ENCODE measurements at regions not wholly inside any gene's neighbourhood (a gene's known extent, or its start where the extent isn't known, plus 50 kb on each side); places are given as distances from the start of the nearest gene placed in this dataset.
"Not testable (repeated sequence)": the region's sequence is repeated elsewhere in the genome, so short reads cannot be mapped to it uniquely, and the experiment has no call there.

- no peak for DNase-seq
Measured at GRCh38 chr5:90051756-90052155, 357.8 kb downstream of the CETN3 start.

- DNase-seq, result no peak
Measured at GRCh38 chr5:90050103-90050502, 359.5 kb downstream of the CETN3 start.

DNA sequence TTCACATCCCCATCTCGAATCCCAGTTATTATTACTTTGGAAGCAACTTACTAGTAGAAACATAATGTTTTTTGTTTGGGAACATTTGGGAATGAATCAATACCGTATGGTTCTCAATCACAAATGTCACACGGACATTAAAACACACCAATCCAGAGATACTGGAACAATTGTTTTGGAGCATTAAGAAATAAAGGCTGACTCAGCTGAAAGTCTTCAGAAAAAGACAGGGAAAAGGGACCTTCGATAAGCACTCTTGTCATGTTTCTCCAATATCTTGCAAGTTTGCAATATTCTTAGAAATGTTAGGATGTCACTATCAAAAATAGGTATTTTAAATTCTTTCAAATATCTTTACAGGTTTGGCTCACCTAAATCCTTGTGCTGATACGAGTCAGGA is 362.4 kb downstream of the CETN3 start:
- no peak for DNase-seq

DNA sequence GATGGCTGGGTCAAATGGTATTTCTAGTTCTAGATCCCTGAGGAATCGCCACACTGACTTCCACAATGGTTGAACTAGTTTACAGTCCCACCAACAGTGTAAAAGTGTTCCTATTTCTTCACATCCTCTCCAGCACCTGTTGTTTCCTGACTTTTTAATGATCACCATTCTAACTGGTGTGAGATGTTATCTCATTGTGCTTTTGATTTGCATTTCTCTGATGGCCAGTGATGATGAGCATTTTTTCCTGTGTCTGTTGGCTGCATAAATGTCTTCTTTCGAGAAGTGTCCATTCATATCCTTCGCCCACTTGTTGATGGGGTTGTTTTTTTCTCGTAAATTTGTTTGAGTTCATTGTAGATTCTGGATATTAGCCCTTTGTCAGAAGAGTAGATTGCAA is 369.5 kb downstream of the CETN3 start:
- not testable (repeated sequence) for DNase-seq

DNA sequence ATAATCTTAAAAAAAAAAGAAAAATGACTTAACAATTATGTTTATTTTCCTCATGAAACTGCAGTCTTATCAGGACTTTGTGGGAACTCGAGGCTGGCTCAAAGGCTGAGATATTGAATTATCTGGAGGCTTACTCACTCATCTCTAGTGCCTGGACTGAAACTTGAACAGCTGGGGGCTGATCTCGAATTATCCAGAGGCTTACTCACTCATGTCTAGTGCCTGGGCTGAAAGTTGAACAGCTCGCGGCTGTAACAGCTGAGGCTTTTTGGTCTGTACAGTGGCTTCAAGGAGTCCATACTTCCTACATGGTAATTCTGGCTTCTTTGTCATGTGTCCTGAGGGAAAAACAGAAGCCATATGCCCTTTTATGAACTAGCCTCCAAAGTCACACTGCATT is 371.9 kb downstream of the CETN3 start:
- no peak for DNase-seq

- DNase-seq, result no peak
Measured at GRCh38 chr5:90022711-90023053, 386.9 kb downstream of the CETN3 start.

DNA sequence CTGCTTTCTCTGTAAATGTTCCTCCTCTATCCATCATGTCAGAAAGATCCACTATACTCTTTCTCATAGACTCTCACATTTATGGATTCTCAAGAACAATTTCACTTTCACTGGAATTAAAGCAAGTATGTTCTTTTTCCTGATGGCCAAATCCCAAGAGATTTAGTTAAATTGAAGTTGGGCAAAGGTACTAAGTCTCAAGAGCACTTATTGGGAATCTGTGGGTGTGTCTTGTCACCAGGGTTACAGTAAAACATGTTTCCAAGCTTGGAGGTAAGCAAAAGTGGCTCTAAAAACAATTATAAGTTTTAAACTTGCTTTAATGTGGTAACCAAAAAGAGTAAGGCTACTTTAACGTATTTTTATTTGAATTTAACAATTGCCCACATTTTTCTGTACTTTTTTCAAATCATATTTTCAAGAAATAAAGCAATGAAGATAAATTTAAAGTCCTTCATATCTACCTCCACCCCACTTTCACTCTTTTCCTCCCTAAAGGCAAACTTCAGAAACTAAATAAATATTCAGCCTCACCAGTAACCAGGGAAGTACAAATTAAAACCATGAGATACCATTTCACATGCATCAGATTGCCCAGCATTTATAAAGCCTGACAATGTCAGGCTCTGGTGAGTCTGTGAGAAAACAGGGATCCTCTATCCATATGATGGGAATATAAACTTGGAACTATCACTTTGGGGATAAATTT is 387.4 kb downstream of the CETN3 start:
- no peak for DNase-seq

- peak; percentile 8 for DNase-seq
Measured at GRCh38 chr5:90020575-90021538, 388.7 kb downstream of the CETN3 start.

GRCh38 chr5:90017239-90017638 is 392.3 kb downstream of the CETN3 start:
- DNase-seq, result no peak

DNA sequence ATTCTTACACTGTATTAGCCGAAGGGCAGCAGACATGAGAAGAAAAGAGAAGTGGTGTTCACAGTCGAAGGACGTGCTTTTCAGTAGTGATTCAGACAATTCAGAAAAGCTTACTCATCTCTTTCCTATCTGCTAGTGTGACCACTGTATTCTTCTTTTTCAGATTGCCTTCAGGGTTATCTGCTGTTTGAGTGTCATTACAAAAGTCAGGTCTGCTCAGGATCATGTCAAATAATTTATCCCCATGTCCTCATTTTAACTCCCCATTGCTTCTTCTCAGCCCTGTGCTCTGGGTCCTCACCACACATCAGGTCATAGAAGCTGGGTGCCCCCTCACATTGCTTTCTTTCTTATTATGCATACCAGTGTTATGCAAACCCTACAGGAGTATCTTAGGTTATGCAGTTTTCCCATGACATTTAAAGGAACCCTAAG is 394.0 kb downstream of the CETN3 start:
- no peak for DNase-seq

GRCh38 chr5:90014420-90014819 is 395.1 kb downstream of the CETN3 start:
- no peak for DNase-seq

GRCh38 chr5:90000351-90000750 is 409.2 kb downstream of the CETN3 start:
- DNase-seq, result no peak

- no peak for DNase-seq
Measured at GRCh38 chr5:89998519-89999305, 410.8 kb downstream of the CETN3 start.

DNA sequence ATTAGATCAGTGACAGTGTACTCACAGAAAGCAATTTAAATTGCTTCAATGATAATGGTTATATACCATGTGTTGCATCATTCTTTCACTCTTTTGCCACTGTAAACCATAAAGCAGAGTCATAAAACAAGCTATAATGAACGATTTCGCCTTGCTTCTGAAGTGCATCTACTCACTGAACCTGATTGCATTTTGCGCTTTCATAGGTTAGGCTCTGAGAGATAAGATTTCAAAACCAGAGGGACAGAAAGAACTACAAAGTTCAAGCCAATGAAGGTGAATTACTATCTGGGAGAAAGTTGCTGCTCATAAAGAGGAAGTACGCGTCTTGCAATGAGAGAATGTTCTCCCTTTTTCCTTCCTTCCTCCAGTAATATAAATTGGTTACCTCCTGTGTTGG is 412.7 kb downstream of the CETN3 start:
- no peak for DNase-seq

GRCh38 chr5:89996335-89996734 is 413.2 kb downstream of the CETN3 start:
- DNase-seq, result no peak

GRCh38 chr5:89994266-89994665 is 415.3 kb downstream of the CETN3 start:
- no peak for DNase-seq

DNA sequence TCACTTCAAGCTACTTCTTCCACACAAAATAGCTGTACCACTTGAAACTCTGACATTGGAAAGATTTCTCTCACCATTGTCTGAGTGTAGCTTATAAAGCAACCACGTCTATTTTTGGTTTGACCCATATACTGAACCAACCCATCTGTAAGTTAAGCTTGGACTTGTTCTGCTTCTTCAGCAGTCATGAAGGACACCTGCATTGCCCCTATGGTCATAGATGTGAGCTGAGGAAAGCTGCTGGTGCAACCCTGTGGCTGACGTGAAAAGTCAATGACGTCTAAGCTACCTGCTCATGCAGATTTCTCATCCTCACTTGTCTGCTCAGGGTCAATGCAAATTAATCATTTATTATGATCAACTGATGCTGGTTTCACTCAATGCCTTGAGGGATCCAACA is 417.4 kb downstream of the CETN3 start:
- no peak for DNase-seq

DNA sequence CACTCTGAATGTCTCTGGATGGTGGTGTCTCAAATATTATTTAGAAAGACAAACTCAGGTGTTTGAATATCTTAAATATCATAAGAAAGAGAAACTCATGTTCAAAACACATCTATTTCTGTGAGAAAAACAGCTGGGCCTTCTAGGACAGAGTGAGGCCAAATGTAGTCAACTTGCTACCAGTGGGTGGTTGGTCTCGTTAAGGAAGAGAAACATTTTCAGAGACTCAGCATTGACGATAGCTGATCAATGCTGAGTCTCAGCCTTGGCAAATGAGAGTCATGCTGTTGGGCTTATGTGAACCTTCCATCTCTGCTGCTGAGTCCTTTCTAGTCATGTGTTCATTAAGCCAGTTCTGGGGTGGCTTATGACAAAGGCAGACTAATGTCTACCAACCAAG is 418.0 kb downstream of the CETN3 start:
- DNase-seq, result no peak

DNA sequence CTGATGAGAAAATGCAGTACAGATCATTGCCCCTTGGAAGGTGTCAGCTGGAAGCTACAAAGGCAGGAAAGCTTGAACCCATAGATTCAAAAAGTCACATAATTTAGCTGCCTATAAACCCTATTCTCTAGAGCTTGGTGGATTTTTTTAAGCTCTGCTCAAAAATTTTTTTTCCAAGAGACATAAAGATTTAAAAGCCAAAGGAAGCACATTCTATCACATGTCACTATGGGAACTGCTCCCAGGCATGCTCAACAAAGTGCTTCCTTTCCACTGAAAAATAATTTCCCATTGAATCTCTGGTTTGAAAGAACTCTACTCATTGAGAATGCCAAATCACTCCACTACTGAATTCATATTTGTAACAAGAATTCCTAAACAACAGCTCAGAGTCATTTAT is 419.8 kb downstream of the CETN3 start:
- no peak for DNase-seq

GRCh38 chr5:89988998-89989655 is 420.4 kb downstream of the CETN3 start:
- DNase-seq, result no peak

- DNase-seq, result no peak
Measured at GRCh38 chr5:89988129-89988810, 421.3 kb downstream of the CETN3 start.

DNA sequence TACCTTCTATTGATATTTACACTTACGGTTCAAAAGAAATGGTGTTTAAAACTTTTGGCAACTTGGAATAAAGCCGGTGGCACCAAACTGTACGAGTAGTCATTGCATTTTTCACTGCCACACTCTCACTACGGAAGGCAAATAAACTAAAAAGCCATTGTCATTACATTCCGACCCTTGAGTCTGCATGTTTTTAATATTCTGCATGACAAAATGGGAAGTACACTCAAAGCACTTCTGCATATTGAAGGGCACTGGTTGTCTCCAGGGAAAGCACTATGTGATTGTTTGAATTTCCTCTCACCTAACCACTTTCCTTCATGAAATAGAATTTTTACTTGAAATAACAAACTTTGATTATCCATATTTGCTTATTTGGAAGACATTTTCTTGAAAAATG is 426.3 kb downstream of the CETN3 start:
- no peak for DNase-seq
